Keratinocyte (primary cell): ENCODE measurements at regions not wholly inside any gene's neighbourhood (a gene's known extent, or its start where the extent isn't known, plus 50 kb on each side); places are given as distances from the start of the nearest gene placed in this dataset.

Experiments used
- DNase-seq: peaks from one replicate; pipeline ENCODE4 v3.0.0-alpha.2; 2011; ENCODE audit warnings: low read depth, missing footprints, low spot score
- FAIRE-seq: peaks from 2 replicates; lab custom pipeline; 2011; peaks lifted over from hg19 to GRCh38; lab: Jason Lieb, UNC
- H2AFZ ChIP-seq: 2 replicates; pipeline ENCODE4 v1.6.0; 2012; ENCODE audit warnings: low read length, control low read depth, inconsistent platforms; ENCODE audit not compliant: control insufficient read depth
- H3K27ac ChIP-seq: 2 replicates; pipeline ENCODE4 v1.5.1; 2011; ENCODE audit warnings: low read length; ENCODE audit not compliant: control insufficient read depth, insufficient read depth
- H3K27me3 ChIP-seq: 3 replicates; pipeline ENCODE4 v1.6.0; 2011; ENCODE audit warnings: low read length; ENCODE audit not compliant: control insufficient read depth, insufficient read depth; ENCODE audit errors: extremely low read depth
- H3K36me3 ChIP-seq, 2 experiments: 2 replicates in 1 of 2; 3 replicates in 1 of 2; pipeline ENCODE4 v1.5.1; 2011; ENCODE audit warnings: low read length in 2 of 2, mild to moderate bottlenecking in 1 of 2; ENCODE audit not compliant: control insufficient read depth in 2 of 2, insufficient read depth in 2 of 2; ENCODE audit errors: extremely low read depth in 1 of 2
- H3K4me1 ChIP-seq: 3 replicates; pipeline ENCODE4 v1.5.1; 2011; ENCODE audit warnings: low read length; ENCODE audit not compliant: control insufficient read depth, insufficient read depth; ENCODE audit errors: extremely low read depth
- H3K4me2 ChIP-seq: 3 replicates; pipeline ENCODE4 v1.6.0; 2011; ENCODE audit warnings: low read depth, low read length; ENCODE audit not compliant: control insufficient read depth, insufficient read depth; ENCODE audit errors: extremely low read depth
- H3K4me3 ChIP-seq, 3 experiments: fragments of 200-600 bp in 1 of 3; sonication (generic) in 1 of 3; 2 replicates in 2 of 3; 3 replicates in 1 of 3; pipeline ENCODE4 v1.5.1; 2011 to 2016; ENCODE audit warnings: low read length in 3 of 3, mild to moderate bottlenecking in 3 of 3, control low read depth in 2 of 3, inconsistent platforms in 1 of 3, low read depth in 1 of 3, mixed read lengths in 1 of 3, mixed run types in 1 of 3, moderate library complexity in 1 of 3; ENCODE audit not compliant: control insufficient read depth in 2 of 3, insufficient read depth in 2 of 3; ENCODE audit errors: extremely low read depth in 1 of 3
- H3K79me2 ChIP-seq: 2 replicates; pipeline ENCODE4 v1.6.0; 2012; ENCODE audit warnings: low read length; ENCODE audit not compliant: control insufficient read depth, insufficient read depth
- H3K9ac ChIP-seq: 3 replicates; pipeline ENCODE4 v1.6.0; 2011; ENCODE audit warnings: low read length; ENCODE audit not compliant: control insufficient read depth, insufficient read depth; ENCODE audit errors: extremely low read depth
- H3K9me1 ChIP-seq: 3 replicates; pipeline ENCODE4 v1.6.0; 2011; ENCODE audit warnings: low read length; ENCODE audit not compliant: control insufficient read depth, insufficient read depth; ENCODE audit errors: extremely low read depth
- H3K9me3 ChIP-seq: 2 replicates; pipeline ENCODE4 v1.5.1; 2012; ENCODE audit warnings: low read depth, low read length; ENCODE audit not compliant: control insufficient read depth
- H4K20me1 ChIP-seq: 3 replicates; pipeline ENCODE4 v1.6.0; 2011; ENCODE audit warnings: low read length; ENCODE audit not compliant: control insufficient read depth, insufficient read depth; ENCODE audit errors: extremely low read depth
- EZH2 ChIP-seq: IDR thresholded peaks from one replicate; pipeline ENCODE4 v1.6.1; 2012; ENCODE audit warnings: inconsistent platforms, mild to moderate bottlenecking, low read length, moderate library complexity
- dilution Hi-C: fragments of 300-500 bp; cut with MboI; formaldehyde crosslinking; loops from one replicate; pipeline ENCODE4 v1.7.0; 2020; ENCODE audit warnings: low sequenced_read_pairs; ENCODE audit not compliant: extremely low pct_ligation_motif_present
- TF ChIP-seq, protein P1 (sequence below), 3 experiments: IDR thresholded peaks in 1 of 3; conservative IDR thresholded peaks in 1 of 3; optimal IDR thresholded peaks in 1 of 3; 2 replicates in 2 of 3; 3 replicates in 1 of 3; pipeline versions ENCODE3 to v1.5.1; 2011; ENCODE audit warnings: low read length in 3 of 3, mild to moderate bottlenecking in 3 of 3, moderate library complexity in 2 of 3, control low read depth in 1 of 3, inconsistent platforms in 1 of 3; ENCODE audit not compliant: insufficient read depth in 2 of 3; ENCODE audit errors: extremely low read depth in 1 of 3

DNA sequence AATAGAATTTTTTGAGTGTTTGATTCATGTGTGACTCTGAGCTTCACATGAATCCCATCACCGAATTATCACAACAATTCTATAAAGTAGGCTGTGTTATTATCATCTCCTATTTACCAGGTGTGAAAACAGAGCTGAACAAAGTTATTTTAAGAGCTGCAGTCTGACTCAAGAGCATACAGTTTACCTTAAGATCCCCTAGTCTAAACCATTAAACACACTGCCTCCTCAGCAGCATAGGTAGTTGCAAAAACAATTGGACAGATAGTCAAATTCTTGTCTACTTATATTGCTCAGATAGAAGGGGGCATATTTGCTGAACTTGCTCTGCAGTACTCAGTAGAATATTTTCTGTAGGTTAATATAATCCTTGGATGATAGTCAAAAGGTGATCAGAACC, 219.8 kb upstream of the ATP2B1 start:
- Histone ChIP-seq H2AFZ (no peak overlapping the region), H4K20me1 (no peaks in the 10 kb centered on the region), H3K9ac (no peak overlapping the region), H3K27me3 (no peaks in the 10 kb centered on the region), H3K9me1 (no peaks in the 10 kb centered on the region), H3K4me3 (no peak overlapping the region), H3K79me2 (no peaks in the 10 kb centered on the region), H3K36me3 (no peaks in the 10 kb centered on the region), H3K9me3 (no peaks in the 10 kb centered on the region), H3K4me1 (no peaks in the 10 kb centered on the region), H3K4me2 (no peak overlapping the region), H3K27ac (no peak overlapping the region)
- DNase-seq: no peak
- dilution Hi-C loops: no loop called here
- FAIRE-seq: no peak
- TF ChIP-seq, protein P1, sequence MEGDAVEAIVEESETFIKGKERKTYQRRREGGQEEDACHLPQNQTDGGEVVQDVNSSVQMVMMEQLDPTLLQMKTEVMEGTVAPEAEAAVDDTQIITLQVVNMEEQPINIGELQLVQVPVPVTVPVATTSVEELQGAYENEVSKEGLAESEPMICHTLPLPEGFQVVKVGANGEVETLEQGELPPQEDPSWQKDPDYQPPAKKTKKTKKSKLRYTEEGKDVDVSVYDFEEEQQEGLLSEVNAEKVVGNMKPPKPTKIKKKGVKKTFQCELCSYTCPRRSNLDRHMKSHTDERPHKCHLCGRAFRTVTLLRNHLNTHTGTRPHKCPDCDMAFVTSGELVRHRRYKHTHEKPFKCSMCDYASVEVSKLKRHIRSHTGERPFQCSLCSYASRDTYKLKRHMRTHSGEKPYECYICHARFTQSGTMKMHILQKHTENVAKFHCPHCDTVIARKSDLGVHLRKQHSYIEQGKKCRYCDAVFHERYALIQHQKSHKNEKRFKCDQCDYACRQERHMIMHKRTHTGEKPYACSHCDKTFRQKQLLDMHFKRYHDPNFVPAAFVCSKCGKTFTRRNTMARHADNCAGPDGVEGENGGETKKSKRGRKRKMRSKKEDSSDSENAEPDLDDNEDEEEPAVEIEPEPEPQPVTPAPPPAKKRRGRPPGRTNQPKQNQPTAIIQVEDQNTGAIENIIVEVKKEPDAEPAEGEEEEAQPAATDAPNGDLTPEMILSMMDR (optimal IDR thresholded peaks at IDR 0.05 in 1 of 3, IDR thresholded peaks at IDR 0.05 in 1 of 3, conservative IDR thresholded peaks at IDR 0.05 in 1 of 3; ENCODE audit: extremely low read depth in 1 of 3, insufficient read depth in 2 of 3, low read length in 3 of 3): no peak
- no peak for TF ChIP-seq EZH2

DNA sequence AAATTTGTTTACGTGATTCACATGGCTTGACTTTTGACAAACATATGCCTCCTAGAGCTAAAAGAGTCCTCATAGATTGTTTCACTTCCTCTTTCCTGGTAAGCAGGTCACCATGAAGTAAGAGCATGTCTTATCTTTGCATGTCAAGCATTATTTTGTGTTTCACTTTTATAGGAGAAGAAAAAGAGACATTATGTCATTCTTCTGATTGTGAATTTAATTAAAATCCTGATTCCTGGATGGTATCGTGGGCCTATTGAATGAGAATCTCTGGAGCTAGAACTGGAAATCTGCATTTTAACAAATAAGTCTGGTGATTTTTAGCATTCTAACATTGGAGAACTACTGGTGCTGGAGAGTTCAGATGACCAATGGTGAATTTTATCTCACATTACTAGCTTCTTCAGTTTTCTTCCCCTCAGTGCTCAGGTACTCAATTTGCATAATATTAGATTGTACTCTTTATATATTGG, 218.6 kb upstream of the ATP2B1 start:
- H3K4me3 ChIP-seq: no peak overlapping the region
- H3K36me3 ChIP-seq: no peaks in the 10 kb centered on the region
- no peak overlapping the region for H2AFZ ChIP-seq
- no peak overlapping the region for H3K27ac ChIP-seq
- no peaks in the 10 kb centered on the region for H3K9me3 ChIP-seq
- DNase-seq (no peak), FAIRE-seq (no peak)
- no peaks in the 10 kb centered on the region for H3K27me3 ChIP-seq
- no peaks in the 10 kb centered on the region for H3K79me2 ChIP-seq
- H3K9me1 ChIP-seq: no peaks in the 10 kb centered on the region
- dilution Hi-C loops: no loop called here
- no peak overlapping the region for H3K9ac ChIP-seq
- H3K4me1 ChIP-seq: no peaks in the 10 kb centered on the region
- H4K20me1 ChIP-seq: no peaks in the 10 kb centered on the region
- H3K4me2 ChIP-seq: no peak overlapping the region
- TF ChIP-seq, protein P1 (optimal IDR thresholded peaks at IDR 0.05 in 1 of 3, IDR thresholded peaks at IDR 0.05 in 1 of 3, conservative IDR thresholded peaks at IDR 0.05 in 1 of 3; ENCODE audit: extremely low read depth in 1 of 3, insufficient read depth in 2 of 3, low read length in 3 of 3): no peak
- no peak for TF ChIP-seq EZH2
